BJ (cell line): ENCODE measurements at regions not wholly inside any gene's neighbourhood (a gene's known extent, or its start where the extent isn't known, plus 50 kb on each side); places are given as distances from the start of the nearest gene placed in this dataset.

Experiments used
- CTCF ChIA-PET: fragments of 350-600 bp; formaldehyde crosslinking; extraction: SDS; loops from one replicate; lab custom pipeline; 2021; ENCODE audit warnings: antibody characterized with exemption, inconsistent platforms; lab: Yijun Ruan, JAX
- POLR2A ChIA-PET: fragments of 300-600 bp; sonication (Branson Sonifier 250); formaldehyde crosslinking; extraction: SDS; loops from one replicate; lab custom pipeline; 2021; ENCODE audit warnings: antibody characterized with exemption; lab: Charles Lee
- DNase-seq: peaks from one replicate; pipeline ENCODE4 v3.0.0-alpha.2; 2011; ENCODE audit warnings: low read depth
- H3K27me3 ChIP-seq: 2 replicates; pipeline ENCODE4 v1.6.0; 2011; ENCODE audit warnings: low read length; ENCODE audit not compliant: control insufficient read depth, insufficient read depth
- H3K36me3 ChIP-seq: 2 replicates; pipeline ENCODE4 v1.5.1; 2011; ENCODE audit warnings: low read length; ENCODE audit not compliant: control insufficient read depth, insufficient read depth
- H3K4me3 ChIP-seq: 2 replicates; pipeline ENCODE4 v1.5.1; 2011; ENCODE audit warnings: low read depth, mild to moderate bottlenecking, control low read depth, low read length
- TF ChIP-seq, protein P1 (sequence below): IDR thresholded peaks from 2 replicates; pipeline ENCODE4 v1.5.1; 2011; ENCODE audit warnings: low read depth, mild to moderate bottlenecking, control low read depth, inconsistent platforms, low read length, moderate library complexity; ENCODE audit not compliant: insufficient read depth

DNA sequence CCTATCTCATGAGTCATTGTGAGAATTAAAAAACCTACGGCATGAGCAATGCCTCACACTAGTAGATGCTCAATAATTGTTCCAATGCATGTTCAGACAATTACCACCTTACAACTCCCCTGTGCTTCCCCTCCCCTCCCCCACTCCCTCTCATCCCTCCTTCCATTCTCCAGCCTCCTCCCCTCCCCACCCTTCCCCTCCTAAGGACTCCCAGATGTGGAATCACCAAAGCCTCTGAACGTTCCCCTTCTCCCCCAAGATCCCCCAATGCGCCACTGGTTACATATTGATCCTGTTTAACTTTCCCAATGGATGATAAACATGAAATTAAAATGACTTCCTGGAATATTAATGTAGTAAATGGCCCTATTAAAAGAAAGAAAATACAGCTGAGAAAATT is 84.8 kb downstream of the PCDH1 start:
- TF ChIP-seq, protein P1, sequence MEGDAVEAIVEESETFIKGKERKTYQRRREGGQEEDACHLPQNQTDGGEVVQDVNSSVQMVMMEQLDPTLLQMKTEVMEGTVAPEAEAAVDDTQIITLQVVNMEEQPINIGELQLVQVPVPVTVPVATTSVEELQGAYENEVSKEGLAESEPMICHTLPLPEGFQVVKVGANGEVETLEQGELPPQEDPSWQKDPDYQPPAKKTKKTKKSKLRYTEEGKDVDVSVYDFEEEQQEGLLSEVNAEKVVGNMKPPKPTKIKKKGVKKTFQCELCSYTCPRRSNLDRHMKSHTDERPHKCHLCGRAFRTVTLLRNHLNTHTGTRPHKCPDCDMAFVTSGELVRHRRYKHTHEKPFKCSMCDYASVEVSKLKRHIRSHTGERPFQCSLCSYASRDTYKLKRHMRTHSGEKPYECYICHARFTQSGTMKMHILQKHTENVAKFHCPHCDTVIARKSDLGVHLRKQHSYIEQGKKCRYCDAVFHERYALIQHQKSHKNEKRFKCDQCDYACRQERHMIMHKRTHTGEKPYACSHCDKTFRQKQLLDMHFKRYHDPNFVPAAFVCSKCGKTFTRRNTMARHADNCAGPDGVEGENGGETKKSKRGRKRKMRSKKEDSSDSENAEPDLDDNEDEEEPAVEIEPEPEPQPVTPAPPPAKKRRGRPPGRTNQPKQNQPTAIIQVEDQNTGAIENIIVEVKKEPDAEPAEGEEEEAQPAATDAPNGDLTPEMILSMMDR = no peak
- no peak for DNase-seq
- POLR2A ChIA-PET = no interaction called here
- CTCF ChIA-PET = interaction anchor here (0.8 to 1.7 kb wide), 2 partner anchors 10 to 21 kb away, joined by 3 to 5 read pairs; no protein-coding TSS in a partner anchor
- Histone ChIP-seq H3K36me3 (no peaks in the 10 kb centered on the region), H3K27me3 (peaks cover 15% of the 10 kb centered on the region), H3K4me3 (no peak overlapping the region)

DNA sequence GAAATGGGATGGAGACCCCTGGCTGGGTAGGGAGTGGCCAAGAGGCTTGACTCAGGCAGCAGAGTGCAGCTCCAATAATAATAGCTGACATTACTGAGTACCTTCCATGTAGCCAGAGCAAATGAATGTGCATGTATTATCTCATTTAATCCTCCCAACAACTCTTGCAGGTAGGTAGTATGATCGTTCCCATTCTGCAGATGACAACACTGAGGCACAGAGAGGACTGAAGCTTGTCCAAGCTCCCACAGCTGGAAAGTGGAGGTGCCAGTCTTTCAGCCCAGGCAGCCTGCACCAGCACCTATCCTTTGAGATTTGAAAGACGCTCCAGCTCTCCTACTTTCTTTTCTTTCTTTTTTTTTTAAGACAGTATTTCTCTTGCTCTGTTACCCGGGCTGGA is 87.6 kb downstream of the PCDH1 start:
- ChIA-PET POLR2A (no interaction called here), CTCF (interaction anchor here (1.2 kb wide), 1 partner anchor 21 kb away, joined by 6 read pairs; no protein-coding TSS in a partner anchor)
- H3K27me3 ChIP-seq = peaks cover 27% of the 10 kb centered on the region
- H3K4me3 ChIP-seq = no peak overlapping the region
- DNase-seq = no peak
- TF ChIP-seq, protein P1 = no peak
- H3K36me3 ChIP-seq = no peaks in the 10 kb centered on the region

DNA sequence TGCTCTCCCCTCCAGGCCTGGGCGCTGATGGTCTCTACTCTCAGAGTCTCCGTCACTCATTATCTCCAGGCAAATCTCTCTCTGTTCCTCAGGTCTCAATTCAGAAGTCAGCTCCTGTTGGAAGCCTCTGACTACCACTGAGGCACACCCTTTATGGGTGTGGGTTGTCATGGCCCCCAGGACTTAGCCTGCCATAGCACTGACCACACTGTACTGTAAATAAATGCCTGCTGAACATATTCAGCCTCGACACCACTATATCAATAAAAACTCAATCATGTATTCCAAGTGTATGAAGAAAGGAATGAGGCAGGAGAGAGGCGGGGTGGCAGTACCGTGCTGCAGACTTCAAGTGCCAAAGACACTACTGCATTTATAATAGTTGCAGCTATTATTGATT is 88.9 kb downstream of the PCDH1 start:
- ChIA-PET POLR2A (no interaction called here), CTCF (interaction anchor here (0.6 kb wide), 1 partner anchor 97 kb away, joined by 4 read pairs; no protein-coding TSS in a partner anchor)
- Histone ChIP-seq H3K36me3 (no peaks in the 10 kb centered on the region), H3K4me3 (no peak overlapping the region), H3K27me3 (peaks cover 27% of the 10 kb centered on the region)
- TF ChIP-seq, protein P1 = no peak
- no peak for DNase-seq

DNA sequence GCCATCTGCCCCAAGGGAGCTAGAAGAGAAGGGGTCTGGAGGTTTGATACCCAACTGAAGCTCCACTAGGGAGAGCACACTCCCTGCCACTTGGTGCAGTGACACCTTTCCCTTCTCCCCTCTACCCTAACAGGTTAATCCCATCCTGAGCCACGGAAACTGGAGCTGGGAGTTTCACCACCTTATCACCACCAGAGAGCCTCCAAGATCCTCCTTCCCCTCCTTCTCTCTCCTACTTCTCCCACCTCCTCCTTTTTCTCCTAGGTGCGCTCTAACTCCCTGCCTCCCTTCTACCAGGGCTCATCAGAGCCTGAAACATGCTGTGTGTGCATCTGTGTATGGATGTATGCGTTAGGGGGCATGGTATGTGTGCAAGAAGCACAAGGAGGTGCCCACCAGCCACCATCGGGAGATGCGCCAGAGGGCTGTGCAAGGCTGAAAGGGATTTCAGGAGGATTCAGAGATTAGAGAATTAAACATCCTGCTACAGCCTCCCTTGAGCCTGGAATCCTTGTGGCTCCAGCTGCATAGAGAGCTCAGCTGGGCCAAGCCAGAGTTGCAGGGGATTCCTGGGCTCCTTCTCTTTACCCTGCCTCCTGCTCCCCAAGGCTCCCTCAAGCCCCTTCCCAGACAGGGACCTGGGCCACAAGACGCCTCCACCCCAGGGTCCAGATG is 89.8 kb downstream of the PCDH1 start:
- Histone ChIP-seq H3K27me3 (peaks cover 27% of the 10 kb centered on the region), H3K36me3 (no peaks in the 10 kb centered on the region), H3K4me3 (no peak overlapping the region)
- TF ChIP-seq, protein P1 = no peak
- ChIA-PET CTCF (interaction anchor here (0.6 kb wide), 1 partner anchor 96 kb away, joined by 4 read pairs; no protein-coding TSS in a partner anchor), POLR2A (no interaction called here)
- DNase-seq = no peak

DNA sequence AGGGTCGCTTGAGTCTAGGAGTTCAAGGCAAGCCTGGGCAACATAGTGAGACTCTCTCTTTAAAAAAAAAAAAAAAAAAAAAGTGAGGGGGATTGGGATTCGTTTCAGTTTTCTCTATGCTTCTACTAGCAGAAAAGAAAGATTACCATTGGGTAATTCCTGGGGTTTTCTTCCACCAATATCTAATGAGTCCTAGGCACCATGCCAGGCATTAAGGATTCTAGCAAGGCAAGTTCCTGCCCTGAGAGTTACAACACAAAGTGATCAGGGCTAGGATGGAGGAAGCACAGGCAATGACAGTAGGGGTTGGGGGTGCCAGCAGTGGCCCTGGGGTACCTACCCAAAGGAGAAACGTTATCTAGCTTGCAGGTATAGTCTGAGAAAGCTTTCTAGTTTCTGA is 90.8 kb downstream of the PCDH1 start:
- TF ChIP-seq, protein P1 = no peak
- Histone ChIP-seq H3K36me3 (no peaks in the 10 kb centered on the region), H3K27me3 (peaks cover 32% of the 10 kb centered on the region), H3K4me3 (no peak overlapping the region)
- DNase-seq = no peak
- ChIA-PET POLR2A (no interaction called here), CTCF (interaction anchor here (0.6 kb wide), 1 partner anchor 307 kb away, joined by 3 read pairs; no protein-coding TSS in a partner anchor)
